SKM-1 (cell line): ENCODE measurements at regions not wholly inside any gene's neighbourhood (a gene's known extent, or its start where the extent isn't known, plus 50 kb on each side); places are given as distances from the start of the nearest gene placed in this dataset.
"Not testable (repeated sequence)": the region's sequence is repeated elsewhere in the genome, so short reads cannot be mapped to it uniquely, and the experiment has no call there.

Experiments
- DNase-seq: peaks from one replicate; lab custom pipeline; 2025; ENCODE audit not compliant: unreplicated experiment; lab: John Stamatoyannopoulos, UW

DNA sequence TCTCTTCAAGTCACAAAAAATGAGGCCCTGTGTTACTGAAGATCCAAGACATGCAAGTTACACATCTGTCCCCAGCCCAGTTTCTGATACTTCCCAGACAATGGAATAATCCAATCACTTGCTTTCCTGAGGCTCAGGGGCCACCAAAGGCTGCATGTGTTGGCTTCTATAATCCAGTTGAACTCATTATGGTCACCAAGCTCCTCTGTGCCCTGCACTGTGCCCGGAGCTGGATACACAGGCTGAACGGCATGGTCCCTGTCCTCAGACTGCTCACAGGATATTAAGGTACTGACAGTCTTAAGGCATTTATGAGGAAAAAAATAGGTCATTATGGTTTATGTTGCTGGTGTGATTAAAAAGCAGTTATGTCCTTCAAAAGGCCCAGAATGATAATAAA is 117.0 kb upstream of the SYT6 start:
- no peak for DNase-seq

GRCh38 chr1:114270282-114270681 is 116.6 kb upstream of the SYT6 start:
- DNase-seq, result no peak

GRCh38 chr1:114269539-114269938 is 115.9 kb upstream of the SYT6 start:
- no peak for DNase-seq

GRCh38 chr1:114263343-114263742 is 109.7 kb upstream of the SYT6 start:
- no peak for DNase-seq

DNA sequence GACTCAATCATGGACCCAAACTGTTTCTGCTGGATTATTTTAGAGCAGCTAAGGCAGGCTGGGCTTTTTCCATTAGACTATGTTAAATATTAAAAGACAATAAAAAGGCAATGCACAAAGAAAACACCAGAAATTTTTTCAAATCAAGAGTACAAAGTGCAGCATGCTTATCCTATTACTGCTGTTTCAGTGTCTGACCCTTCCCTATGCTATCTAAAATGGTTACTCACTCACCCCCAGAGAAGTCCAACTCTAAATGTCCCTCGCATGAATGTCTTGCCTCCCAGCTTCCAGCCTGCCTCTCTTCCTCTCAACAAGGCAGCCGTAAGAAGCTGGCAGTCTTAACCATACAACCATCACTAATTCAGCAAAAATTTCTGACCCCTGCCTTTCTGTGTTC is 108.7 kb upstream of the SYT6 start:
- no peak for DNase-seq

DNA sequence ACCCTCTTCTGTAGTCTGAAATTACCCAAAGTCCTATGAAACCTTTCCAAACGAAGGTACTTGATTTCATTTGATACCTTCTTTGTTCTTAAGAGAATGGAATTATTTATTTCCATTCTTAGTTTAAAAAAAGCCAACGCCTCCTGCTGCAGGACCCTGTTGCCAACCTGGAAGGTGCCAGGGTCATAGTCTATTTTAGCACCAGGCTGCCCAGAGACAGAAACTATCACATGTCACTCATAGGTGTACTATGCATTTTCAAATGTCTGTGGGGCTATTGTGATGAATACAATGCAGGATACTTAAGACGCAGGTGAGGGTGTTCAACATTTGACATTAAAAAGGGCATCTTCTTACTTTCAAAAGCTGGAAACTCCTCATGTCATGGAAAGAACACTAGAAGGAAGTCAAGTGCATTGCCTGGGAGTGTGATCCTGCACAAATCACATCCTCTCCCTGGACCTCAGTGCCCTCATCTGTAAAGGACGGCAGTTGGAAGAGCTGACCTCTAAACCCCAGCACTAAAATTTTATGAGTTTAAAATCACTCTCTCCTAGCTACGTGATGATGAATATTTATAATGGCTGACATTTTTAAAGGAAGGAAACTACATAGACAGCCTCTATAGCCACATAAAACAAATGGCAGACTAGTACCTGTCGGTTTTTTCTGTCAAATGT is 107.3 kb upstream of the SYT6 start:
- no peak for DNase-seq

GRCh38 chr1:114259511-114260160 is 106.0 kb upstream of the SYT6 start:
- no peak for DNase-seq

DNA sequence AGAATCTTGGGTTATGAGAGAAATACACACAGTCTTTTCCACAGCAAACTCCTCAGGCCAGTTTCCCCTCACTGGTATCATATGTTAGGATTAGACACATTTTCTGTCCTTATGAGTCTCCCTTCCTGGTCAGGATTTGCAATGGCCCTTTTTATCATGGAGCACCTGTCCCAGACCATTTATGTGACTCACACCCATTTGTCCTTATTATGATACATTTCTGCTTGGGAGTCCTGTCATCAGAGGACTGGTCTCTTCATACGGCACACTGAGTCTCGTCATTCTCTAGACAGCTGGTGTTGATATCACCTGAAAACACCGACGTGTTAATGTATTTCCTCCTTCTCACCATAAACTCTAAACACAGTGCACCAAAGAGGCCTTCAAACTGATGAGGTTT is 105.0 kb upstream of the SYT6 start:
- DNase-seq, result no peak

- DNase-seq, result no peak
Observed at GRCh38 chr1:114258074-114258473, 104.4 kb upstream of the SYT6 start.

- DNase-seq, result no peak
Observed at GRCh38 chr1:114257554-114257953, 103.9 kb upstream of the SYT6 start.

DNA sequence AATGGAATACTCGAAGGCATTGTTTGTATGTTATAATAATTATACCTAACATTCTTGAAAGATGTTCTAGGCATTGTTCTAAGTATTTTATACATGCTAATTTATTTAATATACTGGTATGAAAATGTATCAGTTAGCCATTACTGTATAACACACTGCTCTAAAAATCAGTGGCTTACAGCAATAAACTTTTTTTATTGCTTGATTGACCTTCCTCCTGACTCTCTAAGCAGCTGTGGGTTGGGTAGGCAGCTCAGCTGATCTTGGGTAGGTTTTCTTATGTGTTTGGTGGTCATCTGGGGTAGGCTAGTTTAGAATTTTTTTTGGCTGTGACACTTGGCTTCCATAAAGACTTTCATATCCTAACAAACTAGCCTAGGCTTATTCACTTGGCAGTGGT is 100.2 kb upstream of the SYT6 start:
- no peak for DNase-seq

DNA sequence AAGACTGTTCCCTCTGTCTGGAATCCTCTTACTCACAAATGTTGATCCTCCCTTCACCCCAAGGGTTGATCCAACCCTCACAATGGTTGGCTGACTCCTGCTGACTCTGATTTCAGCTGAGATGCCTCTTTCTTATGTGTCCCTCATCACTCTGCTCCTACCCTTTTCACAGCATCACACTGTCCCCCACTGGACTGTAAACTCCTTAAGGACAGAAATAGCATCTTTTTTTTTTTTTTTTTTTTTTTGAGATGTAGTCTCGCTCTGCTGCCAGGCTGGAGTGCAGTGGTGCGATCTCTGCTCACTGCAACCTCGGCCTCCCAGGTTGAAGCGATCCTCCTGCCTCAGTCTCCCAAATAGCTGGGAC is 97.9 kb upstream of the SYT6 start:
- DNase-seq, result no peak

- no peak for DNase-seq
Observed at GRCh38 chr1:114250683-114251572, 97.3 kb upstream of the SYT6 start.

DNA sequence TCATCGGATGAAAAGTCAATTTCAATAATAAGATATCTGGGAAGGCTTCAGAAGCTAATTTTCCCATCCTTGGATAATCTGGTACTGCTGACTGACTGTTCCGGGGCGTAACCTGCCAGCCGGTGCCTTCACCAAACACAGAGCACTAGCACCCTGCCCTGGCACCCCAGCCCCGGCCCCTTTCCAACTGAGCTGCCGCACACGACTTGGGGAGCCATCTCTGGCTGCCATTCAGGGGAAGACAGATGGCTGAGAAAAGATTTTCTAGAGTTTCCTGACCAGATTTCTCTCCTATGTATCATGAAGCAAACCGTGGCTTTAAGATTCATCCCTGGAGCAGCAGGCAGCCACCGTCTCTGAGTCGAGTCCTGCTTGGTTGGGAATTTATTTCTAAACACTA is 96.0 kb upstream of the SYT6 start:
- DNase-seq, result no peak

GRCh38 chr1:114248162-114248561 is 94.5 kb upstream of the SYT6 start:
- DNase-seq, result no peak

DNA sequence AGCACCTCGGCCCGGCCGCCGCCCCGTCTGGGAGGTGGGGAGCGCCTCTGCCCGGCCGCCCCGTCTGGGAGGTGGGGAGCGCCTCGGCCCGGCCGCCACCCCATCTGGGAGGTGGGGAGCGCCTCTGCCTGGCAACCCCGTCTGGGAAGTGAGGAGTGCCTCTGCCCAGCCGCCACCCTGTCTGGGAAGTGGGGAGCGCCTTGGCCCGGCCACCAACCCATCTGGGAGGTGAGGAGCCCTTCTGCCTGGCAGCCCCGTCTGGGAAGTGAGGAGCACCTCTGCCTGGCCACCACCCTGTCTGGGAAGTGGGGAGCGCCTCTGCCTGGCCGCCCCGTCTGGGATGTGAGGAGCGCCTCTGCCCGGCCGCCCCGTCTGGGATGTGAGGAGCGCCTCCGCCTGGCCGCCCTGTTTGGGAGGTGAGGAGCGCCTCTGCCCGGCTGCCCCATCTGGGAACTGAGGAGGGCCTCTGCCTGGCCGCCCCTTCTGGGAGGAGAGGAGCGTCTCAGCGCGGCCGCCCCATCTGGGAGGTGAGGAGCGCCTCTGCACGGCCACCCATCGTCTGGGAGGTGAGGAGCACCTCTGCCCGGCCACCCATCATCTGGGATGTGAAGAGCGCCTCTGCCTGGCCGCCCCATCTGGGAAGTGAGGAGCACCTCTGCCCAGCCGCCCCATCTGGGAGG is 89.0 kb upstream of the SYT6 start:
- not testable (repeated sequence) for DNase-seq

DNA sequence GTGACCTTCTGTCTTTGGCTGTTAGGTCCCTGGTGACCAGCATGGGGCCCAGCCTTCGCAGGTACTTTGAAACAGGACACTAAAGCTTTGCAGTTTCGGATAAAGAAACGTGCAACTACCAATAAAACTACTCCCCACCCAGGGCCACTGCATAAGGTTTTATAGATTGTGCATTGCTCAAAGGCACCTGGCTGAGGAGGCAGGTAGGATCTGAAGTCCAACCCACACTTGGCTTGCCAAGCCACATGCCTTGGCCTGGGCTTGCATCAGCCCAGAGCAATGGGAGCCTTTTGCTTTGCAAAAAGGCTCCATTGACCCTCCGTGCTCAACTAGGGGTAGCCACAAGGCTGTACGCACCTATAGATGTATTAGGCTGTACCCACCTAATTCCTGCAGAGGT is 84.4 kb upstream of the SYT6 start:
- DNase-seq, result no peak

DNA sequence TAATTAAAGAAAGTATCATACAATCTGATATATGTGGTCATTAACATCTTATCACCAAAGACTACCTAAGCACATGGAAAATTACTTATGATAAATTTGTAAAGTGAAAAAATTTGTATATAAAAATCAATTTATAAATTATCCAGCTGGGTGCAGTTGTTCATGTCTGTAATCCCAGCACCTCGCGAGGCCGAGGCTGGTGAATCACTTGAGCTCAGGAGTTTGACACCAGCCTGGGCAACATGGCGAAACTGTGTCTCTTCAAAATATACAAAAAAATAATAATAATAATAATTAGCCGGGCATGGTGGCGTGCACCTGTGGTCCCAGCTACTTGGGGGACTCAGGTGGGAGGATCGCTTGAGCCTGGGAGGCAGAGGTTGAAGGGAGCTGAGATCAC is 82.8 kb upstream of the SYT6 start:
- no peak for DNase-seq

GRCh38 chr1:114235960-114236359 is 82.3 kb upstream of the SYT6 start:
- DNase-seq, result no peak

- no peak for DNase-seq
Observed at GRCh38 chr1:114235281-114235680, 81.6 kb upstream of the SYT6 start.

- DNase-seq, result peak; percentile 42
Observed at GRCh38 chr1:114234408-114235124, 80.9 kb upstream of the SYT6 start.
